RCC 7860 (cell line): ENCODE measurements at regions not wholly inside any gene's neighbourhood (a gene's known extent, or its start where the extent isn't known, plus 50 kb on each side); places are given as distances from the start of the nearest gene placed in this dataset.
"Not testable (repeated sequence)": the region's sequence is repeated elsewhere in the genome, so short reads cannot be mapped to it uniquely, and the experiment has no call there.

Experiments
- DNase-seq: peaks from one replicate; pipeline ENCODE4 v3.0.0-alpha.2; 2015; ENCODE audit warnings: low spot score
- FAIRE-seq: peaks from 2 replicates; lab custom pipeline; 2012; peaks lifted over from hg19 to GRCh38; lab: Jason Lieb, UNC

DNA sequence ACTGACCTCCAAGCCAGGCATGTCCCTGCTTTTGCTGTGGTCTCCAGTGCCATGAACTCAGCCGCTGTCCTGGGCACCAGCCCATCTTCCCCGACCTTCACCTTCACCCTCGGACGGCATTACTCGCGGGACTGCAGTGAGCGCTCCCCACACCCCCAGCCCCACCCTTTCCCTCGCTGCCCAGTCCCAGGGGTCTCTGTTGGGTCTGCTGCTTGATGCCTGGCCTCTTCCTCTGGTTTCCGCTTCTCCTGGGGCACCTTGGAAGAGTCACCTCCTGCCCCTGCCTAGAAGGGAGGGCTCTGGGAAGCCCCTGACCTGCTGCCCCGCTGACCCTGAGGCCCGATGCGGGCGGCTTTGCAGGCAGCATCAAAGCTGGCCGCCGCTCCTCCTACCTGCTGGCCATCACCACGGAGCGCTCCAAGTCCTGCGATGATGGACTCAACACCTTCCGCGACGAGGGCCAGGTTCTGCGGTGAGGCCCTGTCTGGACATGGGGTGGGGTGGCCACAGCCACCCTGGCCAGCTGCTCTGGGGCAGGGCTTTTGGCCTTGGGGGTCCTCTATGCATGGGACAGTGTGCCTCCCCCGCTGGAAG is 102.3 kb downstream of the ZNF267 start:
- DNase-seq, FAIRE-seq: not testable (repeated sequence)

DNA sequence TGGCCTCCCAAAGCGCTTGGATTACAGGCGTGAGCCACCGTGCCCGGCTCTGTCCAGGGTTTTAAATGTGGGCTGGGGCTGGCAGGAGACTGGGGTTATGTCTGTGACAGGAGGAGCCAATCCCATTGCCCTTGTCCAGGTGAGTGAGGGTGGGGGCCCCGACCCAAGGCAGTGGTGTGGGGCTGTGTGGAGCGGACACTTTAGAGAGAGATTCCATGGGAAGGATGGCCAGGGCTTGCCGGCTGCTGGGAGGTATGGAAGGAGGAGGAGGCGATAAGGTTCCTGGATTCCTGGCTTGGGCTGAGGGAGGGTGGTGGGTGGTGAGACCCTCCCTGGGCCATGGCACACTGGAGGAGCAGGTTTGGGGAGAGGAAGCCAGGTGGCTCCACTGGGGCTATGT is 104.9 kb downstream of the ZNF267 start:
- DNase-seq, FAIRE-seq: not testable (repeated sequence)

DNA sequence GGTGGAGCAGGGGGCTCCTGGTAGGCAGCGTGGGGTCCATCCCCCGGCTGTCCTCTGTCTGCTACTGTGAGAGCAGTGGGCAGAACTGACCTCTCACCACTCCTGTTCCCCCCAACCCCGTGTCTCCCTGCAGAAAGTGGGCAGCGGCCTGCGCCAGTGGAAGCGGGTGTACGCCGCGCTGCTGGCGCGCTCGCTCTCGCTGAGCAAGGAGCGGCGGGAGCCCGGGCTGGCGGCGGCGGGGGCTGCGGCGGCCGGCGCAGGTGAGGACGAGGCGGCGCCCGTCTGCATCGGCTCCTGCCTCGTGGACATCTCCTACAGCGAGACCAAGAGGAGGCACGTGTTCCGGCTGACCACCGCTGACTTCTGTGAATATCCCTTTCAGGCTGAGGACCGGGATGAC is 108.1 kb downstream of the ZNF267 start:
- FAIRE-seq = not testable (repeated sequence)

GRCh38 chr16:31982986-31983385 is 109.4 kb downstream of the ZNF267 start:
- not testable (repeated sequence) for FAIRE-seq, DNase-seq

More for the DNA sequence above, 108.1 kb downstream of the ZNF267 start:
- DNase-seq = not testable (repeated sequence)

GRCh38 chr16:31983666-31984065 is 110.1 kb downstream of the ZNF267 start:
- DNase-seq, FAIRE-seq: not testable (repeated sequence)

DNA sequence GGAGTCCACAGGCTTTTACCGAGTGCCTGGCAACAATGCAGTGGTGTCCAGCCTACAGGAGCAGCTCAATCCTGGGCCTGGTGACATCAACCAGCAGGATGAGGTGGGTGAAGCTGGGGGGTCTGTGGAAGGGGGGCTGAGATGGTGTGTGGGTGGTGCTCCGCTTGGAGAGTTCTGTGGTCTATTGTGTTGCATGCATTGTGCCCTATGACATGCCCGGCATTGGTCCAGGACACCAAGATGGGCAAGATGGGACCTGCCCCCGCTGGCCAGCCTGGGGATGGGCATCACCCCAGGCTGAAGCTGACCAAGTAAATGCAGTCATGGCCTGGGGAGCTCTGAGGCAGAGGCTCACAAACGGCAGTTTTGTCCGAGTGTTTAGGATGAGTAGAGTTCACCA is 113.3 kb downstream of the ZNF267 start:
- not testable (repeated sequence) for FAIRE-seq, DNase-seq

DNA sequence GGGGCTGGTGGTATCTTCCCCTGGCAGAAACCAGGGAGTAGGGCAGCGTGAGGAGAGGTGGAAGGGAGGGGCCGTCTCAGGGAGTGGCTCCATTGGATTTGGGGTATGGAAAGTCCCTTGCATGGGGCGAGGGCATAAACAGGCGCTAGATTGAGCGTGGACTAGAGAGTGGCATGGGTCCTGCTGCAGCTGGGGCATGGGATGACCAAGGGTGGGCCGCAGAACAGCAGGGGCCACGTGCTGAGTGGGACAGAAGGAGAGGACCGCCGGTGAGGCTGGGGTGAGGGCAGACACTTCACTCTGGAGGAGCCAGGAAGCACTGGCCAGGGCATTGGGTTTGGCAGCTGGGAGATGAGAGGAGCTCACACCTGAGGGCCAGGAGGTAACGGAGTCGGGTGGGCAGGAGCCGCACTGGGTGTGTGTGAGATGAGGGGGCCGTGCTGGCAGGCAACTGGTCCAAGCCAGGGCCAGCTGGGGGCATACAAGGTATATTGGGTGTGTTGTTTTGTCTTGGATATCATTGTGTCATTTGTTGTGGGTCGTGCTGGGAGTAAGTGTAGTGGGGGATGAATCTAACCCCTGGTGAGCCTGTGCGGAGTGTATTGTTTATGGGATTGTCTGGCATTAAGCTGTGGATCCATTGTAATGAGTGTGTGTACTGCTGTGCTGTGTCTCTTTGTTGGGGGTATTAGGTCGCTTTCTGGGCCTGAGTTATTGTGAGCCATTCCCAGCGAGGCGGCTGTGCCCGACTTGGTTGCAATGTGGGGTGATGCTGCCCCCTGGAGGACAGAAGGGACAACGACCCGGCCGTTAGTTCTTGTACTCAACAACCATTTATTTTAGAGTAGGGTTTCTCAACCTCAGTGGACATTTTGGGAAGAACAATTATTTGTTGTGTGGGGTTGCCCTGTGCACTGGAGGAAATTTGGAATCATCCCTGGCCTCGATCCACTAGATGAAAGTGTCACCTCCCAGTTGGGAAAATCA is 115.3 kb downstream of the ZNF267 start:
- peak; percentile 10 for FAIRE-seq
- not testable (repeated sequence) for DNase-seq

DNA sequence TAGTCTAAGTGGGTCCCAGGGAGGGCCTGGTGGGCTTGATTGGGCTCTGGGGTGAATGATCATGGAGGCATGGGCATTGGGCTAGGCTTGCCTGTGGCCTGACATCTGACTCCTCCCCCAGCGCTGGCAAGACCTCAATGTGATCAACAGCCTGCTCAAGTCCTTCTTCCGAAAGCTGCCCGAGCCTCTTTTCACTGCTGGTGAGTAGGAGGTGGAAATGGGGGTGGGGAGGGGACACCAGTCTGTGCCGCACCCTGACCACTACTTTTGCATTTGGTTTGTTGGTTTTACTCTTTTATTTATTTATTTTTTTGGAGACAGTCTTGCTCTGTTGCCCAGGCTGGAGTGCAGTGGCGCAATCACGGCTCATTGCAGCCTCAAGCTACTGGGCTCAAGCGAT is 116.7 kb downstream of the ZNF267 start:
- FAIRE-seq, DNase-seq: not testable (repeated sequence)

DNA sequence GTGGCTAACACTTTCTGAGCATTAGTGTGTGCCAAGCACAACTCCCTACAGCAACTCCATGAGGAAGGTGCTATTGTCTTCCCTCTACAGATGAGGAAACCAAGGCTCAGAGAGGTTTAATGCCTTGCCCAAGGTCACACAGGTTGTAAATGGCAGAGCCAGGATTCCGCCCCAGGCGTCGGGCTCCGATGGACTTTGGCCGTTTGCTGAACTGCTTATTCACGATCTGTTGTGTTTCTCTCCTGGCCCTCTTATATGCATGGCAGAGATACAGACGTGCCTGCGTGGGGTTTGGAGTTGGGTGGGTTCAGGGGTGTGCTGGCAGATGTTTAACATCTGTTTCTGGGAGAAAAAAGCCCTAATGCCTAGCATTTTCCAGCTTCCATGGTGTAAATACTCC is 117.4 kb downstream of the ZNF267 start:
- not testable (repeated sequence) for DNase-seq

GRCh38 chr16:31996325-31996724 is 122.7 kb downstream of the ZNF267 start:
- FAIRE-seq, DNase-seq: not testable (repeated sequence)

More for the DNA sequence above, 117.4 kb downstream of the ZNF267 start:
- not testable (repeated sequence) for FAIRE-seq

DNA sequence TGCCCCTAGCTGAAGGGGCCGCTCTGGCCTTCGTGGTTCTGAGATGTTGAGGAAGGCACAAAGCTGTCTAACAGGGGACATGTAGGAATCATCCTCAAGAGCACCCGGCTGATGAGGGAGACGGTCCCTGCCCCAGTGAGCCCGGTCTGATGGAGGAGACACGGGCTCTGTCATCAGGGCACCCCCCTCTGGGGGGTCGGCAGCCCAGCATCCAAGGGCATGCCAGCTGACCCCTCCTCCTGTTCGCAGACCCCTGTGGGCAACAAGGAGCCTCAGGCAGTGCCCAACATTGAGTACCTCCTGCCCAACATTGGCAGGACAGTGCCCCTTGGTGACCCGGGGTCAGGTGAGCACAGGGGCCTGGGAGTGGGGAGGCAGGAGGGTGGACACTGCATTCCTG is 128.9 kb downstream of the ZNF267 start:
- FAIRE-seq, DNase-seq: not testable (repeated sequence)

DNA sequence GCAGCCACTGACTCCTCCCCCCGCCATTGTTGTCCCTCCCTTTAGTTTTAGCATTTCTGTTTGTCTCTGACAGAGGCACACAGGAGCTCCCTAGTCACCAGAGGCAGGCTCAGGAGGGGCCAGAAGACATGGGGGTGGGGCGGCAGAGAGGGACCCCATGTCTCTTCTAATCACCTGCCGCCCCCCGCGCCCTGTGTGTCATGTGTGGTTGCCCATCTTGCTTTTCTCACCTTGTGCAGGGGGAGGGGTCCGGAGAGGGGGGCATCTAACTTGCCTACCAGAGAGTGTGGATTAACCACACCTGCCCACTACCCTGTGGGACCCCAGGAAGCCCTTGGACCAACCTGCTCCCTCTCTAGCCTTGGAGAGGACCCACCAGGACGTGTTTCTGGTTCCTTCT is 130.2 kb downstream of the ZNF267 start:
- DNase-seq, FAIRE-seq: not testable (repeated sequence)

DNA sequence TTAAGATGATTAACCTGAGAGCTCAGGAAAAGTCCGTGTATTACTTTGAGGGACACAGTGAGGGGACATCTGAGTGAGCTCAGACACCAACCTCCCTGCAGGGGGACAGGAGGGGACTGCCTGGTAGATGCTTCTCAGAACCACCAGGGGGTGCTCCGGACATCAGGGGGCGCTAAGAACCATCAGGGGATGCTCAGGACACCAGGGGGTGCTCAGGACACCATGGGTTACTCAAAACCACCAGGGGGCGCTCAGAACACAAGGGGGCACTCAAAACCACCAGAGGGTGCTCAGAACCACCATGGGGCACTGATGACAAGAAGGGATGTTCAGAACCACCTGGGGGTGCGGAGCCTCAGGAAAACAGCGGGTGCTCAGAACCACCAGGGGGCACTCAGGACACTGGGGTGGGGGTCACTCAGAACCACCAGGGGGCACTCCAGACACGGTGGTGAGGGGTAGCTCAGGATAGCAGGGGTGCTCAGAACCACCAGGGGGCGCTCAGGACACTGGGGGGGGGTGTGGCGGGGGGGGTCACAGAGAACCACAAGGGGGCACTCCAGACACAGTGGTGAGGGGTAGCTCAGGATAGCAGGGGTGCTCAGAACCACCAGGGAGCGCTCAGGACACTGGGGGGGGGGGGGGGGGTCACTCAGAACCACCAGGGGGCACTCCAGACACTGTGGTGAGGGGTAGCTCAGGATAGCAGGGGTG is 165.3 kb downstream of the ZNF267 start:
- DNase-seq, FAIRE-seq: not testable (repeated sequence)

DNA sequence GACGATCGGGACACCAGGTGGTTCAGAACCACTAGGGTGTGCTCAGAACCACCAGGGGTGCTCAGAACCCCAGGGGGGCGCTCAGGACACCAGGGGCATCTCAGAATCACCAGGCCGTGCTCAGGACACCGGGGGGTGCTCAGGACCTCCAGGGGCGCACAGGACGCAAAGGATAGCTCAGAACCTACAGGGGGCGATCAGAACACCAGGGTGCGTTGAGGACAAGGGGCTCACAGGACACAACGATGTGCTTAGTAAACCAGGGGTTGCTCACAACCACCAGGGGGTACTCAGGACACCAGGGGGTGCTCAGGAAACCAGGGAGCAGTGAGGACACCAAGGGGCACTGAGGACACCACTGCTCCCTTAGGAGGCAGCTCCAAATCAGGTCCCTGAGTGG is 166.3 kb downstream of the ZNF267 start:
- DNase-seq, FAIRE-seq: not testable (repeated sequence)

DNA sequence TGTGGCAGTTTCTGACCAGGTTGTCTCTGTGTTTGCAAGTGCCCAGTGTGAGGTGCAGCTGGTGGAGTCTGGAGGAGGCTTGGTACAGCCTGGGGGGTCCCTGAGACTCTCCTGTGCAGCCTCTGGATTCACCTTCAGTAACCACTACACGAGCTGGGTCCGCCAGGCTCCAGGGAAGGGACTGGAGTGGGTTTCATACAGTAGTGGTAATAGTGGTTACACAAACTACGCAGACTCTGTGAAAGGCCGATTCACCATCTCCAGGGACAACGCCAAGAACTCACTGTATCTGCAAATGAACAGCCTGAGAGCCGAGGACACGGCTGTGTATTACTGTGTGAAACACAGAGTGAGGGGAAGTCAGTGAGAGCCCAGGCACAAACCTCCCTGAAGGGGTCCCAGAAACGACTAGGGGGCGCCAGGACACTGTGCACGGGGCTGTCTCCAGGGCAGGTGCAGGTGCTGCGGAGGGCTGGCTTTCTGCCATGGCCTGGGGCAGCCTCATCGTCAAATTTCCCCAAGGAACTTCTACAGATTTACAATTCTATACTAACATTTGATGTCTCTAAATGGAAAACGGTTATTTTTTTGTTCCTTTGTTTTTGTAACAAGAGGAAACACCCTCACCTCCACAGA is 187.0 kb upstream of the TP53TG3D start:
- FAIRE-seq, DNase-seq: not testable (repeated sequence)

DNA sequence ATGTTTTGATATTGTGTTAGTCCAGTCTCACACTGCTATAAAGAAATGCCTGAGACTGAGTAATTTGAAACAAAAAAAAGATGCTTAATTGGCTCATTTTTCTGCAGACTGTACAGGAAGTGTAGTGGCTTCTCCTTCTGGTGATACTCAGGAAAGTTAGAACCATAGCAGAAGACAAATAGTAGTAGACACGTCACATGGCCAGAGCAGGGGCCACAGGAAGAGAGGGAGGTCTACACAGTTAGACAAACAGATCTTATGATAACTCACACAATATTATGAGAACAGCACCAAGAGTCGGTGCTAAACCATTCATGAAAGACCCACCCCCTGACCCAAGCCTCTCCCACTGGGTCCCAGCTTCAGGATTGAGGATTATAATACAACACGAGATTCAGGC is 181.5 kb upstream of the TP53TG3D start:
- not testable (repeated sequence) for FAIRE-seq, DNase-seq

- FAIRE-seq, DNase-seq: not testable (repeated sequence)
Observed at GRCh38 chr16:32083891-32084290, 169.2 kb upstream of the TP53TG3D start.

DNA sequence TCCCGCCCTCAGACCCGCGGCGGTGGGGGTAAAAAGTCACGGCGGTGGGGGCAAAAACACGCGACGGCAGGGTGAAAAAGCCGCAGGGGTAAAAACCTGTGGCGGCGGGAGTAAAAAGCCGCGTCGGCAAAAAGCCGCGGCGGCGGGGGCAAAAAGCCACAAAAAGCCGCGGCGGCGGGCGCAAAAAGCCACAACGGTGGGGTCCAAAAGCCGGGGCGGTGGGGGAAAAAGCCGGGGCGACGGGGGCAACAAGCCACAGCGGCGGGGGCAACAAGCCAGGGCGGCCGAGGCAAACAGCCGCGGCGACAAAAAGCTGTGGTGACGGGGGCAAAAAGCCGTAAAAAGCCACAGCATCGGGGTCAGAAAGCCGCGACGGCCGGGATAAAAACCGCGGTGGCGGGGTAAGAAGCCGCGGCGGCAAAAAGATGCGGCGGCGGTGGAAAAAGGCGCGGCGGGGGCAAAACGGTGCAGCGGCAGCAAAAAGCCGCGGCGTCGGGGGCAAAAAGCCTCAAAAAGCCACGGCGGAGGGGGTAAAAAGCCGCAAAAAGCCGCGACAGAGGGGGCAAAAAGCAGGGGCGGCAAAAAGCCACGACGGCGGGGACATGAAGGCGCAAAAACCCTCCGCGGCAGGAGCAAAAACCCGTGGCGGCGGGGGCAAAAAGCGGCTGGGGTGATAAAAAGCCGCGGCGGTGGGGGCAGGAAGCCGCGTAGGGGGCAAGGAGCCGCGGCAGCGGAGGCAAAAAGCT is 168.3 kb upstream of the TP53TG3D start:
- FAIRE-seq, DNase-seq: not testable (repeated sequence)

- not testable (repeated sequence) for FAIRE-seq, DNase-seq
Observed at GRCh38 chr16:32085438-32086141, 167.5 kb upstream of the TP53TG3D start.
